ENCODE measurements at regions not wholly inside any gene's neighbourhood (a gene's known extent, or its start where the extent isn't known, plus 50 kb on each side); places are given as distances from the start of the nearest gene placed in this dataset.

DNA sequence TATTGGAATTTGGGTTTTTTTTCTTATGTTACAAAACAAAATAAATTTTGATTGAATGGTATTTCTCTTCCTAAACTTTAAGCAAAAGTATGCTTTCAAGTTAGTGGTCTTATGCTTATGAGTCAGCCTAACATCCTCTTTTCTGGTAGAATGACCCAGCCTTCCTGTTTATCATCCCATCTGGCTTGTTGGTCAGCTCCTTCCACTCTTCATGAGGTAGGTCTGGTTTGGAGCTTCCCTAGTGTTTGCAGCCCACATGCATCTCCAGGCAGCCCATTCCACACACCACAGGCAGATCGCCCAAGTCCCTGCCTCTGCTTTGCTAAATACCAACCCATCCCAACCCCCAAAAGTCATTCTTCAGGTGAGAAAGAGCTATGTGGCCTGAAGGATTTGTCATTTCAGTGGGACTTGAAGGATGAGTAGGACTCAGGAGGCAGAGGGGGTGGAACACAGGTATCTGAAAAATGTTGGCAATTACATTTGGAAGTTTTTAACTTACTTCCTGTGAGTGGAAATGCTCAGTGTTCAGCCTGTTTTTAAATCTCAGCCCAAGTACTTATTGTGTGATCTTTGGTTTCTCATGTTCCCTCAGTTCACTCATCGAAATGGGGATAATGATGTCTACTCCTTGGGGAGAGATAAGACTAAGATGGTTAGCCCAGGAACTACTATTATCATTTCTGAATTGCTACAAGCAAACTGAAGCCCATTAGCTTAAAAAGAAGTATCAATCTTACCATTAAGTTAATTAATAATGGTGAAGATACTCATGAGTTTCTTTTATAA is 294.0 kb downstream of the ADGB start:
- no peak for DNase-seq
- H3K9me3 Mint-ChIP-seq = peaks cover 5% of the 10 kb centered on the region
- ChIA-PET CTCF (no interaction called here), POLR2A (no interaction called here)
- H3K4me3 Mint-ChIP-seq = no peak overlapping the region
- H3K36me3 Mint-ChIP-seq (ENCODE audit: low read depth) = no peaks in the 10 kb centered on the region
- no peak overlapping the region for H3K27ac Mint-ChIP-seq
- H3K4me1 Mint-ChIP-seq = peaks cover 12% of the 10 kb centered on the region
- H3K27me3 Mint-ChIP-seq = peaks cover 13% of the 10 kb centered on the region

GRCh38 chr6:146893690-146894089 is 294.9 kb downstream of the ADGB start:
- Mint-ChIP-seq H3K9me3 (peaks cover 4% of the 10 kb centered on the region), H3K27me3 (peaks cover 14% of the 10 kb centered on the region), H3K4me1 (peaks cover 12% of the 10 kb centered on the region), H3K36me3 (ENCODE audit: low read depth) (no peaks in the 10 kb centered on the region), H3K27ac (no peak overlapping the region), H3K4me3 (no peak overlapping the region)
- CTCF ChIA-PET = no interaction called here
- POLR2A ChIA-PET = no interaction called here
- no peak for DNase-seq

DNA sequence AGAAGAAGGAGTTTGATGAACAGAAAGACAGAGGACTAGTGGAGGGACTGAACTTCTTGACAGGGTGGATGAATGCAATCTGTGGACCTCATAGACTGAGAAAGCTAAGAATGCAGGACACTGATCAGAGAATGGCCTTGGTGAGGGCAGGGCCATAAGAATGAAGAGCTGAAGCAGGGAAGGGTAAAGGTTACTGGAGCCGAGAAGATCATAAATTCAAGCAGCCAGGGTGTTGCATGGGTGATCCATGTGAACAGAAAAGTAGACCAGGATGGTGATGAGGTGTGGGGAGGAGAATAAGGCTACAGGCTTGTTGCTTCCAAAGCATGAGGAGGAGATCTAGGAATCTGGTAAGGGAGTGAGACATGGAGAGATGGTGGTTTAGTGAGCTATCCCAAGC is 295.9 kb downstream of the ADGB start:
- CTCF ChIA-PET = no interaction called here
- no peaks in the 10 kb centered on the region for H3K36me3 Mint-ChIP-seq (ENCODE audit: low read depth)
- H3K4me1 Mint-ChIP-seq = peaks cover 12% of the 10 kb centered on the region
- no peak for DNase-seq
- peaks cover 4% of the 10 kb centered on the region for H3K9me3 Mint-ChIP-seq
- POLR2A ChIA-PET = no interaction called here
- peaks cover 15% of the 10 kb centered on the region for H3K27me3 Mint-ChIP-seq
- no peak overlapping the region for H3K4me3 Mint-ChIP-seq
- H3K27ac Mint-ChIP-seq = no peak overlapping the region

GRCh38 chr6:146895101-146895771 is 296.5 kb downstream of the ADGB start:
- peaks cover 12% of the 10 kb centered on the region for H3K4me1 Mint-ChIP-seq
- H3K9me3 Mint-ChIP-seq = peaks cover 4% of the 10 kb centered on the region
- no peak overlapping the region for H3K27ac Mint-ChIP-seq
- no peak overlapping the region for H3K4me3 Mint-ChIP-seq
- H3K27me3 Mint-ChIP-seq = peaks cover 15% of the 10 kb centered on the region
- H3K36me3 Mint-ChIP-seq (ENCODE audit: low read depth) = no peaks in the 10 kb centered on the region
- no peak for DNase-seq
- ChIA-PET CTCF (no interaction called here), POLR2A (no interaction called here)

DNA sequence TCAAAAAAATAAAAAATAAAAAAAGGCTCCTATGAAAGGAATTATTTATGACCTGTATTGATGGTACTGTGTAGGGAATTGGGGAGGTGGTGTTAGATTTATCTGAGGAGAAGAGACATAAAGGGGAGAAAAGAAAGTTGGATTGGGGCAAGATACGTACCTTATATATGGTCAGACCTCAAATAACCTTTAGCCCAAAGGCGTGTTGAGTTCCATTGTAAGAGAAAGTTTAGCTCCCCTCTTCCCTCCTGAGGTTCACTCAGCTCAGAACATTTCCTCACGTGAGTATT is 296.9 kb downstream of the ADGB start:
- Mint-ChIP-seq H3K36me3 (ENCODE audit: low read depth) (no peaks in the 10 kb centered on the region), H3K27ac (no peak overlapping the region), H3K4me3 (no peak overlapping the region), H3K9me3 (peaks cover 4% of the 10 kb centered on the region), H3K4me1 (peaks cover 12% of the 10 kb centered on the region), H3K27me3 (peaks cover 15% of the 10 kb centered on the region)
- ChIA-PET CTCF (no interaction called here), POLR2A (no interaction called here)
- no peak for DNase-seq

- Mint-ChIP-seq H3K4me3 (no peak overlapping the region), H3K9me3 (peaks cover 4% of the 10 kb centered on the region), H3K36me3 (ENCODE audit: low read depth) (no peaks in the 10 kb centered on the region), H3K4me1 (peaks cover 12% of the 10 kb centered on the region), H3K27me3 (peaks cover 15% of the 10 kb centered on the region), H3K27ac (no peak overlapping the region)
- ChIA-PET POLR2A (no interaction called here), CTCF (no interaction called here)
- no peak for DNase-seq
Measured at GRCh38 chr6:146896062-146896813, 297.5 kb downstream of the ADGB start.

DNA sequence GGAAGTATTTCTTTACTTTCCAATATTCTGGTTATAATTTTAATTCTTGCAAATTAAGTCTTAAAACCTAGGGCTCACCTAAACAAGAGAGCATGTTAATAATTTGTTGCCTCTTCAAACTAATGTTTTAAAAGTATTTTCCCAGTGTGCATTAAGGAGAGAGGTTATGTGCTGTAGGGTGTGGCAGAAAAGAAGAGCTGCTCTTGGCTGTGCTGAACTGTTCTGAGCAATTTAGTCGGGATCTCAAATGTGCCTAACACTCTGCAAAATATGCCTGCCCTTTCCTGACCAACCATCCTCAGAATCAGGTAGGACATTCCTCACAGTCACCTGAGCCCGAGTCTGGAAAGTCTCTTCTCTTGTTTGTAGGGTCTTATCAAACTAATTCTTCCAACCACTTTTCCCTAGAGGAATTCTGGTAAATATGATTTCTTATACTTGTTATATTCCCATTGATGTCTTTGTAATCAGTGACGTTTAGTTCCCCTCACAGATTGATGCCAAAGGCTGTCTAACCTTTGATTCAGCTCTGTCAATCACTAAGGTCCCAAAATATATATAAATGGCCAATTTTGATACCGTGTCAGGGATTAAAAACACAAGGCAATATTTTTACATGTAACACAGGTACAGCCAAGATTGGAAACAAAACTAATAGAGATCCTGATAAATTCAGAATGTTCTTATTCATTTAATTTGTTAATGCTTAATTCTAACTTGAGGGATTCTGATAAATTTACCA is 298.4 kb downstream of the ADGB start:
- H3K4me1 Mint-ChIP-seq = peaks cover 8% of the 10 kb centered on the region
- H3K4me3 Mint-ChIP-seq = no peak overlapping the region
- CTCF ChIA-PET = no interaction called here
- H3K9me3 Mint-ChIP-seq = peaks cover 4% of the 10 kb centered on the region
- no peak for DNase-seq
- H3K27ac Mint-ChIP-seq = no peak overlapping the region
- H3K27me3 Mint-ChIP-seq = peaks cover 15% of the 10 kb centered on the region
- POLR2A ChIA-PET = no interaction called here
- H3K36me3 Mint-ChIP-seq (ENCODE audit: low read depth) = no peaks in the 10 kb centered on the region

GRCh38 chr6:146898069-146898887 is 299.5 kb downstream of the ADGB start:
- CTCF ChIA-PET = no interaction called here
- no peak overlapping the region for H3K27ac Mint-ChIP-seq
- DNase-seq = no peak

GRCh38 chr6:146898888-146899227 is 300.1 kb downstream of the ADGB start:
- no peaks in the 10 kb centered on the region for H3K36me3 Mint-ChIP-seq (ENCODE audit: low read depth)
- H3K4me1 Mint-ChIP-seq = no peaks in the 10 kb centered on the region
- CTCF ChIA-PET = no interaction called here
- no peak overlapping the region for H3K4me3 Mint-ChIP-seq
- H3K27ac Mint-ChIP-seq = no peak overlapping the region
- H3K9me3 Mint-ChIP-seq = peaks cover 4% of the 10 kb centered on the region
- H3K27me3 Mint-ChIP-seq = peaks cover 15% of the 10 kb centered on the region
- POLR2A ChIA-PET = no interaction called here
- DNase-seq = no peak

More at GRCh38 chr6:146898069-146898887, 299.5 kb downstream of the ADGB start:
- Mint-ChIP-seq H3K4me1 (no peaks in the 10 kb centered on the region), H3K27me3 (peaks cover 15% of the 10 kb centered on the region), H3K4me3 (no peak overlapping the region), H3K36me3 (ENCODE audit: low read depth) (no peaks in the 10 kb centered on the region), H3K9me3 (peaks cover 4% of the 10 kb centered on the region)
- POLR2A ChIA-PET = no interaction called here

DNA sequence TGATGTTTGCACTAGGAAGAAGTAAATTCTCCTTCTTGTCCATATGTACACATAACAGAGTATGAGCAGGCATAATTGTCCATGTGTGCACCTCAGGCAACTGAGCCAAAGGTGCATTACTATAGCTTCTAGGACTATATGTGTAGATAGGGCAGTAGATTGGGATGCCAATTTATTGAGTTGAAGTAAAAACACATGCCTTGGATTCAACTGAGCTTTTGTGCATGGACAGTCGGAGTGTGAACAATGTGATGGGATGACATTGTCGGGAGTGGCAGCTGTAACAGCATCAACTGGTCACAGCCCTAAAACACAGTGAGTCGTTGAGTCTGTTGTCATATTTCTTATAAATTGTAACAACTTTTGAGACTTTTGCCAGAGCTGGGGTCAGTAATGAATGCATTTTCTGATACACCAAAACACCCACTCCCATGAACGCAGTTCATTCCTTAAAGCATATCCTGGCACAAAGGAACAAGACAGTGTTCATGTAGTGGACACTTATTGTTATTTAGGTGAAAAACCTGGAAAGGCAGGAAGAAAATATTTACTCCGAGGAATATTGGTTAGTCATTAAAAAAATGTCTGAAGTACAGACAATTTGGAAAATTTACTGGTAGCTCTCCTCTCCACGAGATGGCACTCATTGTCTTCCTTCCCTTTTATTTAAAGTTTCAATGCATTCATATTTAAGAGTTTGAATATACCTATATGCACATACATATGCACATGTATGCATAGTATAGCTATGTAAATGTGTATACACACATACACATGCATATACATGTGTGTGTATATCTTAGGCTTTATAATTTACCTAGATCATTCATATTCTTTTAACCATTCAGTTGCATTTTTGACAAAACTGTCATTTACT is 302.0 kb upstream of the STXBP5 start:
- Mint-ChIP-seq H3K4me1 (no peaks in the 10 kb centered on the region), H3K36me3 (ENCODE audit: low read depth) (no peaks in the 10 kb centered on the region), H3K27me3 (peaks cover 2% of the 10 kb centered on the region), H3K27ac (no peak overlapping the region), H3K4me3 (no peak overlapping the region), H3K9me3 (no peaks in the 10 kb centered on the region)
- POLR2A ChIA-PET = no interaction called here
- DNase-seq = no peak
- CTCF ChIA-PET = interaction anchor here (0.7 kb wide), 1 partner anchor 381 kb away, joined by 3 read pairs; no protein-coding TSS in a partner anchor

GRCh38 chr6:146902846-146903245 is 301.4 kb upstream of the STXBP5 start:
- Mint-ChIP-seq H3K27me3 (peaks cover 2% of the 10 kb centered on the region), H3K4me3 (no peak overlapping the region), H3K27ac (no peak overlapping the region), H3K36me3 (ENCODE audit: low read depth) (no peaks in the 10 kb centered on the region), H3K4me1 (no peaks in the 10 kb centered on the region), H3K9me3 (no peaks in the 10 kb centered on the region)
- CTCF ChIA-PET = no interaction called here
- POLR2A ChIA-PET = no interaction called here
- DNase-seq = no peak

GRCh38 chr6:146903451-146903850 is 300.8 kb upstream of the STXBP5 start:
- peaks cover 2% of the 10 kb centered on the region for H3K27me3 Mint-ChIP-seq
- no peak overlapping the region for H3K27ac Mint-ChIP-seq
- DNase-seq = no peak
- no peaks in the 10 kb centered on the region for H3K4me1 Mint-ChIP-seq
- H3K9me3 Mint-ChIP-seq = no peaks in the 10 kb centered on the region
- H3K36me3 Mint-ChIP-seq (ENCODE audit: low read depth) = no peaks in the 10 kb centered on the region
- H3K4me3 Mint-ChIP-seq = no peak overlapping the region
- POLR2A ChIA-PET = no interaction called here
- CTCF ChIA-PET = no interaction called here
